ENCODE measurements at regions not wholly inside any gene's neighbourhood (a gene's known extent, or its start where the extent isn't known, plus 50 kb on each side); places are given as distances from the start of the nearest gene placed in this dataset.
"Not testable (repeated sequence)": the region's sequence is repeated elsewhere in the genome, so short reads cannot be mapped to it uniquely, and the experiment has no call there.

GRCh38 chr4:67332627-67333026, 212.7 kb downstream of the CENPC start:
- H3K9ac ChIP-seq (ENCODE audit: low read length), result no peak overlapping the region
- H3K4me1 ChIP-seq (ENCODE audit: control insufficient read depth, insufficient read depth, low read length), result no peaks in the 10 kb centered on the region
- no peaks in the 10 kb centered on the region for H3K36me3 ChIP-seq (ENCODE audit: control insufficient read depth, insufficient read depth, low read length)
- no peak overlapping the region for H3K27ac ChIP-seq (ENCODE audit: low read depth, low read length)
- no peak overlapping the region for H3K4me3 ChIP-seq (ENCODE audit: low read depth, low read length)
- no peaks in the 10 kb centered on the region for H3K27me3 ChIP-seq (ENCODE audit: control insufficient read depth, insufficient read depth, low read length)
- H3K9me3 ChIP-seq (ENCODE audit: control insufficient read depth, insufficient read depth, low read depth, low read length), result no peaks in the 10 kb centered on the region

DNA sequence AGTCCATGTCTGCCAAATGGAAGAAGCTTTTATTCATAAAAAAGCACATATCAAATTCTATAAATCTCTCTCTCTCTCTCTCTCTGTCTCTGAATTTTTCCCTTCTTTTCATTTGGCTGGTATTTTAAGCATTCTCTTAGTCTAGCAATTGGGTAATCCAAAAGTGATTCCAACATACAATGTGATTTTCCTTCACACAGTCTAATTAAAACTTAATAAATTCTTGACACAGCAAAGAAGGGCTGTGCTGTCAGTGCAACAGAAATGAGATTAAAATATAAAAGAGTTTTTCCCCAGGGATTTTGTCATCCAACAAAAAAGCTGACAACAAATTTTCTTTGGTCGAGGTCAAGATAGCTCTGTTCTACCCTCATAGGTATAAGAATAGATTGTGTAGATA, 216.9 kb downstream of the CENPC start:
- Histone ChIP-seq H3K4me3 (ENCODE audit: low read depth, low read length) (no peak overlapping the region), H3K27me3 (ENCODE audit: control insufficient read depth, insufficient read depth, low read length) (no peaks in the 10 kb centered on the region), H3K4me1 (ENCODE audit: control insufficient read depth, insufficient read depth, low read length) (no peaks in the 10 kb centered on the region), H3K9me3 (ENCODE audit: control insufficient read depth, insufficient read depth, low read depth, low read length) (peaks cover 7% of the 10 kb centered on the region), H3K27ac (ENCODE audit: low read depth, low read length) (no peak overlapping the region), H3K36me3 (ENCODE audit: control insufficient read depth, insufficient read depth, low read length) (no peaks in the 10 kb centered on the region), H3K9ac (ENCODE audit: low read length) (no peak overlapping the region)

DNA sequence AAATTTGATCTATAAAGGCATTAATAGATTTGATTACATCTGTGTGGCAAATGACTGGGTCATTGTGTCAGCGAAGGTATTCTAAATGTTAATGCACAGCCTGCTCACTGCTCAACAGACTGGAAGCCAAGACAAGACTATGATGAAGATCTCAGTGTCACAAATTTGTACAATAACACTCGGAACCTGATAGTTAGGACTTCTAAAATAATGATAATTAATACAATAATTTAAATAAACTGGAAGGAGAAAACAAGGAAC, 217.4 kb downstream of the CENPC start:
- H3K9ac ChIP-seq (ENCODE audit: low read length), result no peak overlapping the region
- no peaks in the 10 kb centered on the region for H3K36me3 ChIP-seq (ENCODE audit: control insufficient read depth, insufficient read depth, low read length)
- peaks cover 11% of the 10 kb centered on the region for H3K9me3 ChIP-seq (ENCODE audit: control insufficient read depth, insufficient read depth, low read depth, low read length)
- no peaks in the 10 kb centered on the region for H3K27me3 ChIP-seq (ENCODE audit: control insufficient read depth, insufficient read depth, low read length)
- H3K4me1 ChIP-seq (ENCODE audit: control insufficient read depth, insufficient read depth, low read length), result no peaks in the 10 kb centered on the region
- H3K4me3 ChIP-seq (ENCODE audit: low read depth, low read length), result no peak overlapping the region
- H3K27ac ChIP-seq (ENCODE audit: low read depth, low read length), result no peak overlapping the region

- H3K4me1 ChIP-seq (ENCODE audit: control insufficient read depth, insufficient read depth, low read length), result no peaks in the 10 kb centered on the region
Measured at GRCh38 chr4:67327245-67328017, 217.9 kb downstream of the CENPC start.

GRCh38 chr4:67325791-67326190, 219.5 kb downstream of the CENPC start:
- H3K9ac ChIP-seq (ENCODE audit: low read length), result no peak overlapping the region
- H3K4me1 ChIP-seq (ENCODE audit: control insufficient read depth, insufficient read depth, low read length), result no peaks in the 10 kb centered on the region
- no peak overlapping the region for H3K27ac ChIP-seq (ENCODE audit: low read depth, low read length)
- no peaks in the 10 kb centered on the region for H3K36me3 ChIP-seq (ENCODE audit: control insufficient read depth, insufficient read depth, low read length)
- no peak overlapping the region for H3K4me3 ChIP-seq (ENCODE audit: low read depth, low read length)
- no peaks in the 10 kb centered on the region for H3K27me3 ChIP-seq (ENCODE audit: control insufficient read depth, insufficient read depth, low read length)
- peaks cover 11% of the 10 kb centered on the region for H3K9me3 ChIP-seq (ENCODE audit: control insufficient read depth, insufficient read depth, low read depth, low read length)

More at GRCh38 chr4:67327245-67328017, 217.9 kb downstream of the CENPC start:
- H3K4me3 ChIP-seq (ENCODE audit: low read depth, low read length), result no peak overlapping the region
- H3K27me3 ChIP-seq (ENCODE audit: control insufficient read depth, insufficient read depth, low read length), result no peaks in the 10 kb centered on the region
- H3K9me3 ChIP-seq (ENCODE audit: control insufficient read depth, insufficient read depth, low read depth, low read length), result peaks cover 11% of the 10 kb centered on the region
- H3K9ac ChIP-seq (ENCODE audit: low read length), result no peak overlapping the region
- H3K27ac ChIP-seq (ENCODE audit: low read depth, low read length), result no peak overlapping the region
- no peaks in the 10 kb centered on the region for H3K36me3 ChIP-seq (ENCODE audit: control insufficient read depth, insufficient read depth, low read length)

DNA sequence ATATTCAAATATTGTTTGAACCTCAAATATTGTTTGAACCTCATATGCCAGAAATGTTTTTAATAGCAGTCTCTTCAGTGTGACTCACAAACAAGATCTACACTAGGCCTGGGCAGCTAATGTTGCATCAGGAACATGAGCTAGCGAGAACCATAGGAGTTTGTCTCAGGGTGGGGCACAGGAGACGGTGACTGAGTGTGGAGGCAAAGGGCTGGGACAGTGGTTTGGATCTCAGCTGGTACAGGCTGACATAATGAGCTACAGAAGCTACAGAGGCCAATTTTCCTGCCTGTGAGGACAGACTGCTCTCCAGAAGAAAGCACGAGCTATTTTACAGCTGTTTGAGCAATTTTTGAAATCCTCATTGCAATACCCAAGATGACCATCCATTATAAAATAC, 224.7 kb downstream of the CENPC start:
- Histone ChIP-seq H3K4me1 (ENCODE audit: control insufficient read depth, insufficient read depth, low read length) (no peaks in the 10 kb centered on the region), H3K27ac (ENCODE audit: low read depth, low read length) (no peak overlapping the region), H3K36me3 (ENCODE audit: control insufficient read depth, insufficient read depth, low read length) (no peaks in the 10 kb centered on the region), H3K27me3 (ENCODE audit: control insufficient read depth, insufficient read depth, low read length) (no peaks in the 10 kb centered on the region), H3K4me3 (ENCODE audit: low read depth, low read length) (no peak overlapping the region), H3K9ac (ENCODE audit: low read length) (no peak overlapping the region), H3K9me3 (ENCODE audit: control insufficient read depth, insufficient read depth, low read depth, low read length) (peaks cover 11% of the 10 kb centered on the region)

- not testable (repeated sequence) for H3K4me3 ChIP-seq (ENCODE audit: low read depth, low read length); H3K27ac ChIP-seq (ENCODE audit: low read depth, low read length); H3K4me1 ChIP-seq (ENCODE audit: control insufficient read depth, insufficient read depth, low read length)
Measured at GRCh38 chr4:67319607-67320006, 225.7 kb downstream of the CENPC start.

GRCh38 chr4:67300497-67301185, 244.7 kb downstream of the CENPC start:
- not testable (repeated sequence) for H3K27me3 ChIP-seq (ENCODE audit: control insufficient read depth, insufficient read depth, low read length); H3K36me3 ChIP-seq (ENCODE audit: control insufficient read depth, insufficient read depth, low read length); H3K9me3 ChIP-seq (ENCODE audit: control insufficient read depth, insufficient read depth, low read depth, low read length); H3K9ac ChIP-seq (ENCODE audit: low read length); H3K4me3 ChIP-seq (ENCODE audit: low read depth, low read length); H3K27ac ChIP-seq (ENCODE audit: low read depth, low read length); H3K4me1 ChIP-seq (ENCODE audit: control insufficient read depth, insufficient read depth, low read length)

More at GRCh38 chr4:67319607-67320006, 225.7 kb downstream of the CENPC start:
- H3K36me3 ChIP-seq (ENCODE audit: control insufficient read depth, insufficient read depth, low read length); H3K27me3 ChIP-seq (ENCODE audit: control insufficient read depth, insufficient read depth, low read length); H3K9me3 ChIP-seq (ENCODE audit: control insufficient read depth, insufficient read depth, low read depth, low read length); H3K9ac ChIP-seq (ENCODE audit: low read length): not testable (repeated sequence)

GRCh38 chr4:67292636-67293035, 252.7 kb downstream of the CENPC start:
- Histone ChIP-seq H3K9me3 (ENCODE audit: control insufficient read depth, insufficient read depth, low read depth, low read length) (peaks cover 6% of the 10 kb centered on the region), H3K4me3 (ENCODE audit: low read depth, low read length) (no peak overlapping the region), H3K4me1 (ENCODE audit: control insufficient read depth, insufficient read depth, low read length) (peaks cover 8% of the 10 kb centered on the region; the same call in 1 of the 2 replicates), H3K36me3 (ENCODE audit: control insufficient read depth, insufficient read depth, low read length) (no peaks in the 10 kb centered on the region), H3K27me3 (ENCODE audit: control insufficient read depth, insufficient read depth, low read length) (no peaks in the 10 kb centered on the region), H3K9ac (ENCODE audit: low read length) (no peak overlapping the region), H3K27ac (ENCODE audit: low read depth, low read length) (no peak overlapping the region)

GRCh38 chr4:67292045-67292444, 253.3 kb downstream of the CENPC start:
- Histone ChIP-seq H3K27me3 (ENCODE audit: control insufficient read depth, insufficient read depth, low read length) (no peaks in the 10 kb centered on the region), H3K27ac (ENCODE audit: low read depth, low read length) (no peak overlapping the region), H3K36me3 (ENCODE audit: control insufficient read depth, insufficient read depth, low read length) (no peaks in the 10 kb centered on the region), H3K9ac (ENCODE audit: low read length) (no peak overlapping the region), H3K4me1 (ENCODE audit: control insufficient read depth, insufficient read depth, low read length) (peaks cover 8% of the 10 kb centered on the region; the same call in 1 of the 2 replicates), H3K4me3 (ENCODE audit: low read depth, low read length) (no peak overlapping the region), H3K9me3 (ENCODE audit: control insufficient read depth, insufficient read depth, low read depth, low read length) (peaks cover 11% of the 10 kb centered on the region)

DNA sequence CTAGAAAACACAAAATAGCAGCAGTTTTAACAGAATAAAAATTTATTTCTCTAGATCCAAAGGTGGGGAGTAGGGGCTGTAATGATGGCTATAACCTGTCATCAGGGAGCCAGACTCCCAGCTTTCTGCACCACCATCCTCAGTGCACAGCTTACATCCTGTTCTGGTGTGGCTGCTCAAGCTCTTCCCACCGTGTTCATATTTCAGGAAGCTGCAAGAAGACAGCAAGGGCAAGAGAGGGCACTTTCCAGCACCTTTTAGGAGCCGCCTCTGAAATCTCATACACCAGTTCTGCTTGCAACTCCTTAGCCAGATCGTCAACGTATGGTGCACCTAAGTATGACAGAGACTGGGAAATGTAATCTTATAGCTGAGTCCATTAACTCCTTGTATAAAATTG, 253.7 kb downstream of the CENPC start:
- no peak overlapping the region for H3K9ac ChIP-seq (ENCODE audit: low read length)
- H3K4me3 ChIP-seq (ENCODE audit: low read depth, low read length), result no peak overlapping the region

More for the DNA sequence above, 253.7 kb downstream of the CENPC start:
- Histone ChIP-seq H3K27ac (ENCODE audit: low read depth, low read length) (no peak overlapping the region), H3K36me3 (ENCODE audit: control insufficient read depth, insufficient read depth, low read length) (no peaks in the 10 kb centered on the region), H3K4me1 (ENCODE audit: control insufficient read depth, insufficient read depth, low read length) (peaks cover 8% of the 10 kb centered on the region; the same call in 1 of the 2 replicates), H3K9me3 (ENCODE audit: control insufficient read depth, insufficient read depth, low read depth, low read length) (peaks cover 14% of the 10 kb centered on the region), H3K27me3 (ENCODE audit: control insufficient read depth, insufficient read depth, low read length) (no peaks in the 10 kb centered on the region)
